ENCODE measurements at regions not wholly inside any gene's neighbourhood (a gene's known extent, or its start where the extent isn't known, plus 50 kb on each side); places are given as distances from the start of the nearest gene placed in this dataset.

GRCh38 chr10:105783936-105784483 is 1142.9 kb downstream of the SORCS3 start:
- 92% methylated on average over 7 of the region's 7 CpGs; no CpG with 5 or more reads in 1 of the 2 experiments for WGBS, 2 experiments (ENCODE audit: extremely low coverage in 1 of 2, insufficient coverage in 1 of 2, insufficient read length in 1 of 2, insufficient replicate concordance in 2 of 2, low coverage in 1 of 2, low lambda C conversion rate in 2 of 2, missing lambda C conversion rate in 1 of 2)
- H3K23ac ChIP-seq (ENCODE audit: insufficient read length): no peak overlapping the region
- H3K27me3 ChIP-seq (replicated peaks in 1 of 4; ENCODE audit: control insufficient read depth in 3 of 4, extremely low read depth in 1 of 4, insufficient read depth in 3 of 4, low read length in 3 of 4): no peaks in the 10 kb centered on the region
- no peak for TF ChIP-seq SUZ12 (IDR thresholded peaks at IDR 0.05; ENCODE audit: low read length)

More at GRCh38 chr10:105783936-105784483, 1142.9 kb downstream of the SORCS3 start:
- H3K4me2 ChIP-seq (ENCODE audit: insufficient read depth in 1 of 2, low read depth in 2 of 2, low read length in 2 of 2): no peak overlapping the region
- H3K14ac ChIP-seq (ENCODE audit: insufficient read length): no peak overlapping the region
- H3K27ac ChIP-seq (ENCODE audit: low read depth, low read length): no peak overlapping the region
- H2AFZ ChIP-seq (ENCODE audit: low read length): no peak overlapping the region
- H2BK5ac ChIP-seq (ENCODE audit: low read depth, low read length): no peak overlapping the region
- 0 out of 2 replicates have a peak overlapping the region, but pooled peaks have one; percentile 9 for H2BK12ac ChIP-seq (ENCODE audit: low read depth, low read length)
- no peak overlapping the region for H2AK5ac ChIP-seq (ENCODE audit: low read depth, low read length)
- H3K56ac ChIP-seq (replicated peaks; ENCODE audit: insufficient read length, low read depth, low read length): no peak overlapping the region
- DNase-seq (ENCODE audit: low read depth in 1 of 2, low spot score in 2 of 2) (no peak), FAIRE-seq (no peak)
- H3K18ac ChIP-seq (ENCODE audit: extremely low read depth, low read length): no peak overlapping the region
- H4K20me1 ChIP-seq (replicated peaks in 1 of 2; ENCODE audit: control insufficient read depth in 1 of 2, insufficient read depth in 2 of 2, low read length in 2 of 2): no peaks in the 10 kb centered on the region
- no peak overlapping the region for H3K9ac ChIP-seq (replicated peaks in 1 of 4; ENCODE audit: extremely low read depth in 1 of 4, low read depth in 3 of 4, low read length in 3 of 4)
- H3K4ac ChIP-seq (replicated peaks; ENCODE audit: insufficient read length, low read depth, low read length): no peak overlapping the region
- H4K91ac ChIP-seq (replicated peaks; ENCODE audit: insufficient read length, low read length): no peak overlapping the region
- ChIA-PET POLR2A (ENCODE audit: partially characterized antibody) (no interaction called here), CTCF (ENCODE audit: partially characterized antibody) (no interaction called here)
- no peak overlapping the region for H4K5ac ChIP-seq (ENCODE audit: insufficient read length, low read depth, low read length)
- H3K23me2 ChIP-seq (ENCODE audit: low read depth, low read length): no peaks in the 10 kb centered on the region
- no peaks in the 10 kb centered on the region for H3K9me3 ChIP-seq (ENCODE audit: insufficient read depth in 2 of 2, low read depth in 1 of 2, low read length in 1 of 2)
- no peak overlapping the region for H4K8ac ChIP-seq (ENCODE audit: extremely low read depth, insufficient read depth, low read length)
- H3K4me3 ChIP-seq (ENCODE audit: extremely low read depth in 1 of 4, insufficient read depth in 2 of 4, low read depth in 3 of 4, low read length in 4 of 4): no peak overlapping the region
- H2BK20ac ChIP-seq (ENCODE audit: low read length): no peak overlapping the region
- no peak overlapping the region for H2BK120ac ChIP-seq (replicated peaks; ENCODE audit: low read depth, low read length)
- H3K79me1 ChIP-seq (ENCODE audit: low read depth, low read length): no peaks in the 10 kb centered on the region
- no peaks in the 10 kb centered on the region for H3K79me2 ChIP-seq (ENCODE audit: control insufficient read depth in 1 of 2, insufficient read depth in 2 of 2, low read length in 2 of 2)
- no peaks in the 10 kb centered on the region for H3K36me3 ChIP-seq (ENCODE audit: control insufficient read depth in 2 of 4, insufficient read depth in 4 of 4, low read length in 3 of 4)
- H2BK15ac ChIP-seq (ENCODE audit: low read length): no peak overlapping the region
- peaks cover 0 to 2% (median 0%) of the 10 kb centered on the region in 4 experiments; a peak in 1 of 7 replicates for H3K4me1 ChIP-seq (replicated peaks in 1 of 4; ENCODE audit: control insufficient read depth in 3 of 4, insufficient read depth in 4 of 4, low read length in 3 of 4)
